ENCODE measurements at regions not wholly inside any gene's neighbourhood (a gene's known extent, or its start where the extent isn't known, plus 50 kb on each side); places are given as distances from the start of the nearest gene placed in this dataset.

DNA sequence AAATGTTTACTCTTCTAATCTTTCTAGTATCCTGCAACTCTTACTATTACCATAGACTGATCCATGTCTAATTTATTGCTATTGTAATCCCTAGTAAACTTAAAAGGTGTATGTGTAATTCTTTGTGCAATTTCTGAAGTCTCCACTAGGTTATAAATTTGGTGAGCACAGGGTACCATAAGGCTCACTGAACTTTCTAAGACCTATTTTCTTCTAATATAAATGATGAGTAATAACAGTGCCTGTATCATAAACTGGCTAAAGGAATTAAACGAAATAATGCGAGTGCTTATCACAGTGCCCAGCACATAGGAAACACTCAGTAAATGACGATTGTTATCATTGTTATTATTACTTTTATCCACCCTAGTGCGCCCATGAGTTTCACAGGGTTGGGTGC, 119.1 kb downstream of the KLF12 start:
- ATAC-seq = no peak
- no peak for DNase-seq
- intact Hi-C loops (cut with DNase I, micrococcal nuclease) = loop anchor here in 1 of 2 donors (10.0 kb wide), 1 partner anchor 60 kb away; no protein-coding TSS in a partner anchor

DNA sequence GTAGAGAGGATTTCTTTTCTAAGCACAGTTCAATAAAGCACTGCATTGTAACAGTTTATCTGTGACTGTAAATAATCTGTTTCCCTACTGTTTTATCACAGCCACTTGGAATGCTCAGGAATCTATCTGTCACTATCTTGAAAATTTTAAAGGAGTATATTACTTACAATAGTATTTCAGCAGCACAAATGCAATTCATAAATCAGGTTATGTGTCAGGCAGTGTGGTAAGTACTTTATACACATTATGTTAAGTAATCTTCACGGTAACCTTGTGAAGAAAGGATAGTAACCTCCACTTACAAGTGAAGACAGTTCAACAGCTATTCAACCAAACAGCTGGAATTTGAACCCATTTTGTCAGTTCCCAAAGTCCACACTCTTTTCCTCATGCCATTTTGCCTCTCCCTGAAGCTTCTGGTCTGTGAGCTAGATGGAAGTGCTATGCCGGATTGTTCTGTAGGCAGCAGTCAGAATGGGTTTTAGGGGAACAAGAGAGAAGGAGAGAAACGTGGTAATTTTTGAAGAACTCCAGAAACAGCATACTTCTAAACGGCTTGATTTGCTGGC, 125.0 kb downstream of the KLF12 start:
- intact Hi-C loops (cut with DNase I, micrococcal nuclease) = no loop called here
- ATAC-seq (peak; percentile 59), DNase-seq (no peak)

DNA sequence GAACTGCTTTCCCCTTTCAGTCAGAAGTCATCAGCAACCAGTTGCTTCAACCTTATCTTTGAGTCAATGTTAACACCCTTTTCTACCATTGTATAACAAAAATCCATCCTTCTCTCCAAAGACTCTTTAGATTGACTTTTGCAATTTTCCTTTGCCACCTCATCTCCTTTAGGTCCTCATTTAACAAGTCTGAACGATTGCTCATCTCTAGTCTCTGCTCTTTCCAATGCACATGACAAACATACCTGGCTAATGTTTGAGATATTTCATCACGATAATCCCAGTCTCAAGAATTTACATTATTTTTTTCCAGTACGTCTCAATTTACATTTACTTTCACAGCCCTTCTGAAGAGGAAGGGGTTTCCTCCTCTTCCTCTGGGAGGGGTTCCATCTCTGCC, 127.5 kb downstream of the KLF12 start:
- no peak for DNase-seq
- no peak for ATAC-seq
- intact Hi-C loops (cut with DNase I, micrococcal nuclease) = no loop called here

DNA sequence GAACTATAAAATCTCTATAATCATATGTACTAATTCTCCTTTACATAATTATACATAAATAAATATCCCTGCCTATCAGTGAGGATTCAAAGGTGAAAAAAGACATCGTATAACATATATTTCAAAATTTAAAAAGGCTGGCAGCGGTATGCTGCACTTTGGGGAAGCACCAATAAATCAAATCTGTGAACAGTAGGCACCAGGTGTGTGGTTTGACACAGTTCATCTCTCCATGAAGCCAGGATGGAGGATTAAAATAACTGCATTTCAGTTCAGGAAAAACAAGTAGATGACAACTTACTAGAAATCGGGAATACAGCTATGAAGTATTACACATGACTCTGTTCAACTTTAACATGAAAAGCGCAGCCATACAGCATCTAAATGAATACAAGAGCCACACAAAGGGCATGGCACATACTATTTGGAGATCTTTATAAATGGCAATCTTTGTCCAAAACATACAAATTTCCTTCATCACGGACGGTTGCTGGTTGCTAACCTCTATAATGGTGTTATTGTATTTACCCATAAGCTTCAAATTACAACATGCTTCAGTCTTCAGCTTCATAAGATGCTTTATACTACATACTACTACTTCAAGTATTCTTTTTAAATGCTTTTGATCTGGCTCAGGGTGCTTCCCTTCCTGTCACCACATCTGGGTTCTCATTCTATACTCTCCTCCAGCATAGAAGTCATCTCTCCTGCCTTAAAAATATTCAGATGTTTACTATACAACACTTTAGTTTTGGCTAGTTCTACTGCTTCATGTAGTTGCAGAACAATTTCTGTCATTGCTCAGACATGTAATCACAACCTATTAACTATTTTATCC, 128.7 kb downstream of the KLF12 start:
- DNase-seq (no peak), ATAC-seq (no peak)
- intact Hi-C loops (cut with DNase I, micrococcal nuclease) = no loop called here

DNA sequence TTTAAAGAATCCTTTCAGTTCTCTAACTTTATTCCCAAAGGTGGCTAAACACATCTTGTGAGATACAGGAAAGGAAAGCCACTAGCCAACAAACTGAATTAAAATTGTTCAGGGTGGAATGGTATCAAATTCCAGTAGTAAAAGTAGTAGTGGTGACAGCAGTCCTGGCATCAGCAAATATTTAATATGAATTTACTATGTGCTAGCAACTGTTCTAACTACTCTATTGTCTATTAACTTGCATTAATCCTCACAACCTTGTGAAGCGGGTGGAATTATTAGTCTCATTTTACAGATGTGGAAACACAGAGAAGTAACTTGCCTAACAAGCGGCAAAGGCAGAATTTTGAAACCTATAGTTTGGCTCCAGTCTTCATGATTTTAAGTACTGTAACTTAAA, 130.1 kb downstream of the KLF12 start:
- ATAC-seq (no peak), DNase-seq (no peak)
- intact Hi-C loops (cut with DNase I, micrococcal nuclease) = no loop called here

DNA sequence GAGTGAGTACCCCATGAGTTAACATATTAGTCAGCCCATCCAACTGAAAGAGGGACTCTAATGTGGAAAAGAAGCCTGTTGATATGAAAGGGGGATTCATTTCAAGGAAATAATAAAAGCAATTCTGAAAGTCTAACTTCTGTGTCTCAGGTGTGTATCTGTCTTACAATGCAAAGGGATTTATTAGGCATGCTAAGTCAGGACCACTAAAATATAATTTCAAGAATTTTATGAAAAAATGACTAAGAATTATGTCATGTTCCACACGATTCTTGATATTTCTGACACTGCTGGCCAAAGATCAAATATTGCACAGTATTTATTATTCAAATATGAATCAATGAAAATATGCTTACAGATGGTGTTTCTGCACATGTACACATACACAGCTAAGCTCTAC, 130.8 kb downstream of the KLF12 start:
- no peak for ATAC-seq
- intact Hi-C loops (cut with DNase I, micrococcal nuclease) = no loop called here
- no peak for DNase-seq

DNA sequence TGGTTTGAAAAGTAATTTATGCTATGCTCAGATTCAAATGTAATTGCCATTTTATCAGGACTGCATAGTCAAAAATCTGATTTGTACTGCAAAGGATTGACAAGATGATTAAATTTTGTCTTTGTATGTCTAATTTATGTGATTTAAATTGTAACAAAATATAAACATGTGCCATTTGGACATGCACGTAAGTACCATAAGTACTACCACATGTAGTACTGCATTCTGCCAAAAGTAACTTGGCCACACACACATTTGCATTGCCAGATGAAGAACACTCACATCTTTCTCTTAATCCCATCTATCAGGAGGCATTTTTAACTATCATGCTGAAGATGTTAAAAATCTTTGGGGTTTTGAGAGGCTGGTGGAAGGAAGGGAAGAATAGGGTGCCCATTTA, 133.3 kb downstream of the KLF12 start:
- no peak for ATAC-seq

DNA sequence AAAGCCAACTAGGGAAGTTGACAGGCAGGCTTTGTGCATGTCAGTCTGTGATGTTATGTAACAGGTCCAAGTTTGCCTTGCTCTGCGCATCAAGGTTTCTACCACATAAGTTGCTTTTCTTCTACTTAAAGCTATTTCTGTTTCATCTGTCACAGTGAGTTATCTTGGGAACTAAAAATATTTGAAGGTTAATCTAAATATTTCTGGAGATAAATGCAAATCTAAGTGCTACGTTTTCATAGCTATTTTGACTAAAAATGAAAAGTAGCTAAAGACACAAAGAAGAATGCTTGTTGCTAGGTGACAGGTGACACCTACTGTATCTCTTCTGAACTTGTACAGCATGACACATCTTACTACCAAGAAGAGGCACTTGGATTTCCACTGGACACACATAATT, 135.6 kb downstream of the KLF12 start:
- intact Hi-C loops (cut with DNase I, micrococcal nuclease) = no loop called here
- ATAC-seq (no peak), DNase-seq (no peak)

More for the DNA sequence above, 133.3 kb downstream of the KLF12 start:
- intact Hi-C loops (cut with DNase I, micrococcal nuclease) = no loop called here
- no peak for DNase-seq

DNA sequence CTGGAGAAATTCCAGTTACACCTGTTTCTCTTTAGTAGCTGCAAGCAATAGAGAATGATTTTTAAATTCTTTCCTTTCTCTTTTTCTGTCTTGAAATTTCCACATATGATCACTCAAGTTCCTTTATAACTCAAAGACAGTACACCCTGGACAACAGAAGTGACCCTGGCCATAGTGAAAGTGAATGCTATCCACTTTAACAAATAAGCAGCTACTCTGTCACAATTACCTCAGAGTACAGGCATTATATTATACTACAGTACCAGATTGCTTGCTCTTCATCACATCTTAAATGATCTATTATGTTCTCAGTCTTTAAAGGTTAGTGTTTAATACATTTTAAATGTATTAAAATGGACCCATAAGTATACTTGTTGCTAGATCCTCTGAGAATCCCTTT, 136.2 kb downstream of the KLF12 start:
- ATAC-seq (no peak), DNase-seq (no peak)
- intact Hi-C loops (cut with DNase I, micrococcal nuclease) = no loop called here

DNA sequence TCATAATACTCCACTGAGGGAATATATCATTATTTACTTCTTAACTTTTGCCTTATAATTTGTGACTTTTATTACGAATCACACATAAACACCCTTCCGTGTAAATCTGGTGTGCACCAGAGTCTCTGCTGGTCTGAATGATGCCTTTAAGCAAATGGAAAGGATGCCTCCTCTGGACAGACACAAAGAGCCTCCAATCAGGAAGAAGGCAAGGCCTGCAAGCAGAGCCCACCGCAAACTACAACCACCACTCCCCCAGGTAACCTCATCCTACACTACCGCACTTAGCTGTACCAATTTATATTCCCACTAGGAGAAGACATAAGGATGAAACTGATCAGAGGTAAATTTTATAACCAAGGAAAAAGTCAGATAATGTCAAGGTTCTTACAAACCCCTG, 137.6 kb downstream of the KLF12 start:
- intact Hi-C loops (cut with DNase I, micrococcal nuclease) = no loop called here
- ATAC-seq (no peak), DNase-seq (no peak)

DNA sequence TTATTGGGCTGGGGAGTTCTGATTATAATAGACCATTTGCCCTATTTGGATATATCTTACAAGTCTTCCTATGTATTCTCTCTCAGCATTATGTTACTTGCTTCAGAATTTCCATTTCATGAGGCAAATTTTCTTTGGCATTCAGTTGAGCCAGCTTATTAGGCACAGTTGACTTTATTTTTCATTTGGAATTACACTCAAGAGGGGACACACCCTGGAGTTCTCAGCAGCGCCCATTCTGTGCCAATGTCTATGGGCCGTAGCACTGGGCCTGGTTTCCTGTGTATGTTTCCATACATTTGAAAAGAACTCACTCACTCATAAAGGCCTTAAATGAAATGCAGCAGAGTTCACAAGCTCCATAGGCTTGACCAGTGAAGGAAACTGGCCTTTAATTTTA, 138.5 kb downstream of the KLF12 start:
- DNase-seq (no peak), ATAC-seq (no peak)
- intact Hi-C loops (cut with DNase I, micrococcal nuclease) = no loop called here

DNA sequence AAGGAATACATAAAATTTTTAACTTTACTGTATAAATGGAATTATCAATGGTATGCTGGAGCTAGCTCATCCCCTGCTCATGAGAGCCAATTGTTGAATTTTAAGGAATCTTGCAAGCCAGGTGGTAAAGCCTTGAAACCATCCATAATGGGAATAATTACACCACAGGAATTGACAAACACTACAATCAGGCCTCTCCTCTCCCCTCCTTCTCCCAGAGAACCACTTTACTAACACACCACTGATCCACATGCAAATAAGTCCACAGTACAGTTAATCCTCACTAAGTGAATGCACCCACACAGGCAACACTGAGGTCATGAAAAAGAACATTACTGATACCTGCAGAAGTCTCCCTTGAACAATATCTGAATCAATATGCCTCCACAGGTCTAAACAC, 140.5 kb downstream of the KLF12 start:
- intact Hi-C loops (cut with DNase I, micrococcal nuclease) = no loop called here
- DNase-seq = no peak
- no peak for ATAC-seq

DNA sequence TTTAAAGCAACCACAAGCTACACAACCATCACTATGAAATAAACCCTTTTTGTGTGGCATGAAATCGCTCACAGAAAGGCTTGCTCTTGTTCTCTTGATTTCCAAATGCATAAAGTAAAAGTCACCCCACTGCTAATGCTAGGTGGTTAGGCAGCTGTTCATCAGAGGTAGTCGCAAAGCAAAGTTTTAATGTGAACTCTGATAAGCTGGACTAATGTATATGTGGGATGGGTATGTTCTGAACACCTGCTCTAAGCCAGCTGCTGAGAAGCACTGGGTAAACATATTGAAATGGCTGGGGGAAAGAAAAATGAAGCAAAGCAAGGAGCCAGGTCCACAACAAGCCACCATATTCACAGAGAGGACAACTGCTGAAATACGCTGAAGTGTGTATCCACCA, 142.3 kb downstream of the KLF12 start:
- intact Hi-C loops (cut with DNase I, micrococcal nuclease) = no loop called here
- DNase-seq (no peak), ATAC-seq (peak; percentile 31)

DNA sequence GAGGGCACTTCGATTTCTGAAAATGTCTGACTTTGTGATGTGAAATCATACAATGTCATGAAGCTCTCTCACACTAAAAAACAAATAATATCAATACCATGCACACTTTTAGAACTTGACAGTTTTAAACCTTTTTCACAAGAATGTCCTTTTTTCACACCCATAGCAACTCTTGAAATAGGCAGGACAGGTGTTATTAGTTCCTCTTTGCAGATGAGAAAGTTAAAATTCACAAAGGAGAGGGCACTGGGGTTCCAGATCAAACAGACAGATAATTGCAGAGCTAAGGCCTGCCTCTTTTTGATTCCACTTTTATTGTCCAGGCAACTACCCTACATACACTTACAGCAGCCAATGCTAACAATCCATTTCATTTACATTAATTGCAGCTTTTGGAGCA, 142.8 kb downstream of the KLF12 start:
- ATAC-seq = no peak
- no peak for DNase-seq
- intact Hi-C loops (cut with DNase I, micrococcal nuclease) = no loop called here

DNA sequence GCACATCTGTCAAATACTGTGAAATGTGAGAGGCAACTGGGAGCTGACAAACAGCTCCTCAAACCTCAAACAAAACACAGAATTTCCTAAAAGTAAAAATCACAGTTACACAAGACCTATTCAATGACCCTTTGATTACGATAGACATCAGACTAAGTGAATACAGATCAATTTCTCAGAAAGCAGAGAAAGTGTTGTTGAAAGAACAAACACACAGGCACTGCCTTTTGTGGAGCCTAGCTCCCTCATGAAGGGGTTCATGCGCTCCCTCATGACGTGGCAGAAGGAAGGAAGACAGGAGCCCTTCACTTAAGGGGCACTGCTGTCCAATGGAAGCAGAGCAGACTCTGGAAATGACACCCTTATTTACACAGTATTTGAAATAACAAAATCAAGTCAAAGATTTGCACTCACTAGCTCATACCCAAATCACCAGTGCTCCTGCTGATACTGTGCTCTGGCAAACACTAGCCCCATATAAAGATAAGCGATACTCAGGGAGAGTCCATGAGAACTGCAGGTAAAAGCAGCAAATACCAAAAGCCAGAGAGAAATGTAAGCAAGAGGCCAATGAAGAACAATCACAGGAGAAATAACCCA, 144.9 kb downstream of the KLF12 start:
- DNase-seq (no peak), ATAC-seq (peak; percentile 75)

DNA sequence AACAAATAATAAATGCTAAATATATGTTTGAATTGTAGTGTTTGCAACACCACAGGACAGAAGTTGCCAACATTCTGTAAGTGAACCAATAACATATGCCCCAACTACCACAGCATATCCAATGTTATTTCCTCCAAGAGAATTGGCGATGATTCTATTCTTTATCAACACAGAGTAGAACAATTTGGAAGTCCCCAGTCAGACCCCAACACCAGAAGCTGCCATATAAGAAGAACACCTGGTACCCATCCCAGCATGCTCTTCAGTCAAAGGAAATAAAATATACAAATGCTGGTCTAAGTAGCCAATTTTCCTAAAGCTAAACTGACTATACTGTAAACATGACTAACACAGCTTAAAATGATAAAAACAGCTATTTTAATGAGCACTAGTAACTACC, 145.7 kb downstream of the KLF12 start:
- DNase-seq (no peak), ATAC-seq (no peak)
- intact Hi-C loops (cut with DNase I, micrococcal nuclease) = no loop called here

More for the DNA sequence above, 144.9 kb downstream of the KLF12 start:
- intact Hi-C loops (cut with DNase I, micrococcal nuclease) = no loop called here

DNA sequence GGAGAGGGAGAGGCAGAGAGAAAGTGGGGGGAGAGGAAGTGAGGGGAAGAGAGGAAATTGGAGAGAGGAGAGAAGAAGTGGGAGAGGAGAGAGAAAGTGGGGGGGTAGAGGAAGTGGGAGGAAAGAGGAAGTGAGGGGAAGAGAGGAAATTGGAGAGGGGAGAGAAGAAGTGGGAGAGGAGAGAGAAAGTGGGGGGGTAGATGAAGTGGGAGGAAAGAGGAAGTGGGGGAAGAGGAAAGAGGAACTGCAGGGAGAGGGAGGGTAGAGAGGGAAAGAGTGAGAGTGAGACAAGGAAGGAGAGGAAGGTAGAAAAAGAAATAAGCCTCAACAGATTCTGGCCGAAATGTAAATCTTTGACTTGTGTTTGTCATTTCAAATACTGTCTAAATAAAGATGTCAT, 146.6 kb downstream of the KLF12 start:
- DNase-seq (no peak), ATAC-seq (no peak)
- intact Hi-C loops (cut with DNase I, micrococcal nuclease) = no loop called here

DNA sequence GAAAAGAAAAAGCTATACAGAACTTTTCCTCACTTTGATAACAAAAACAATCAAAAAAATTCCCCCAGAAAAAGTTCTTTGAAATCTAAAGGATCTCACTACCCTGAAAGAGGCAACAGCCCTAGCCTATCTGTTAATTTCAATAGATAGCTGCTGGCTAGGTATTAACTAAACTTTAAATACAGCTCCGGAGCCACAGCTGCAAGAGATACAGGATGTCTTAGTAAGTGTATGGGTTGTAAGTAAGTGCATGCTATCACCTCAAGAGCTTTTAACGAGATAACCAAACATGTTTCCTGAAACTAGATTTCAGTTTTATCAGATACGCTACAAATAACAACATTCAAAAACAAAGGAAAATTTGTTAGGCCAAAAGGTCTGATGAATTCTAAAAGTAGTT, 148.4 kb downstream of the KLF12 start:
- ATAC-seq = no peak
- intact Hi-C loops (cut with DNase I, micrococcal nuclease) = no loop called here
- DNase-seq = no peak

DNA sequence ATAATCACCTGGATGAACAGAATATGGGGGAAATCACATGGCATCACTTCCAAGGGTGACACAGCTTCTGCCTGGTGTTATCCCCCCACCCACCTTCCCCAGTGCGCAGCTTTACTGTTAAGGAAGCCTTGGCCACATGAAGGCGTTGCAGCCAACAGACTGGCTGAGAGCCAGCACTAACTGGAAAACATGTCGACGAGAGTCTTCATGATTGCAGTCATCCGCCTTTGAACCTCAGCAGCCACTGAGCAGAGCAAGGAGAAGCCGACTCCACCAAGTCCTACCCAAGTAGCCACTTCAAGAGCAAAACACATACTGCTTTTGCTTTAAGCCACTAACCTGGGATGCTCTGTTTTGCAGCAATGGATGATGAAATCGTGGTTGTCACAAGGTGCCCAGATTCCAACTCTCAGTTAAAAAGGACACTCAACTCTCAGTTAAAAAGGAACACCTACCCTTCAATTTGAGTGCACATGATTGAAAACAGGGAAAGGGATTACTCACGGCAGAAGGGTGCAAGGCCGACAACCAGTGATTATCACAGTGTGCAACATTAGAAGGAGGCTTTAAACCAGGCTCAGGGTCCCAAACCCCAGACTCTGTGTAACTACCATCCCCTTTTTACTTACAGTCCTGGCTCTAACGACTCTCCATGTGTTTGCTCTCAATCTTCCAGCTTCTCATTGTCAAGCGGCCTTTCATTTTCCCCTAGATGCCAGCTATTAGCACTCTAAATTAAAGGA, 149.1 kb downstream of the KLF12 start:
- ATAC-seq (no peak), DNase-seq (no peak)
- intact Hi-C loops (cut with DNase I, micrococcal nuclease) = no loop called here

DNA sequence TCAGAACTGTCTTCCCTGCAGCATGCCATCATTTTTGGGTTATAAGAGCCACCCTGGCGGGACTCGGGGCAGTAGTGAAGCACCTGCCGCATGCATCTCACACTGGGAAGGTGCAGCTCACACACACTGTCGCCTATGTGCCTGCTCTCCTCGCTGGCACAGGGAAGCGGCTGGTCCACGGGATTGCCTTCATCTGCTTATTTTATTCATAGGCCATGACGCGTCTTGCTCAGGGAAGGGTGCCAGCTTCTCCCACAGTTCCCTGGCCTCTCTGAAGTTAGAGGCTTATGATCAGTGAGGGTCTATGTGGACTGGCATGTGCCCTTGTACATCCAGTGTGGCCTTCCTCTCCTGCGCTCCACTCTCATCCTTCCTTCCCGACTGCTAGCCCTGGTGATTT, 150.0 kb downstream of the KLF12 start:
- DNase-seq = no peak
- ATAC-seq = no peak
- intact Hi-C loops (cut with DNase I, micrococcal nuclease) = no loop called here

Data from left colon (tissue), 2 donors.